ENCODE measurements at regions not wholly inside any gene's neighbourhood (a gene's known extent, or its start where the extent isn't known, plus 50 kb on each side); places are given as distances from the start of the nearest gene placed in this dataset.
"Not testable (repeated sequence)": the region's sequence is repeated elsewhere in the genome, so short reads cannot be mapped to it uniquely, and the experiment has no call there.

DNA sequence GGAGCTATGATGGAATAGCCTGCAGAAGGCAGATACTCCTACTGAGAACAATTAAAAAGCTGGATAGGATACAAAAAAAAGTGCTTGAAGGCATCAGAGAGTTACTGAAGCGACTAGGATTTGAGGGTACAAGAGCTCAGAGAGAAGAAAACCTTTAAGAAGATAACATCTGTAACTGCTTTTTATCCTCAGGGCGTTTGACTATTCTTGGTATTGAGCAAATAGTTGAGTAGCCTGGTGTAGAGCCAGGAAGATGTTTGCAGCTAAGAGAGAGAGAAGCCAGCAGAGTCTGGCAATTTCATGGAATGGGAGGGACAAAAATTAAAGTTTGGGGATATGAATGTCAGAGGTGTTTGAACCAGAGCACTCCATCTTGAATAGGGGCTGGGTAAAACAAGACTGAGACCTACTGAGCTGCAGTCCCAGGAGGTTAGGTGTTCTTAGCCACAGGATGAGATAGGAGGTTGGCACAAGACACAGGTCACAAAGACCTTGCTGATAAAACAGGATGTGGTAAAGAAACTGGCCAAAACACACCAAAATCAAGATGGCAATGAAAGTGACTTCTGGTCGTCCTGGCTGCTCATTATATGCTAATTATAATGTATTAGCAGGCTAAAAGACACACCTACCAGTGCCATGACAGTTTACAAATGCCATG, 428.8 kb downstream of the SH2D4B start:
- no peak for TF ChIP-seq EZH2 (IDR thresholded peaks at IDR 0.05; ENCODE audit: borderline replicate concordance, low read depth, low read length, severe bottlenecking)
- TF ChIP-seq, protein P1, sequence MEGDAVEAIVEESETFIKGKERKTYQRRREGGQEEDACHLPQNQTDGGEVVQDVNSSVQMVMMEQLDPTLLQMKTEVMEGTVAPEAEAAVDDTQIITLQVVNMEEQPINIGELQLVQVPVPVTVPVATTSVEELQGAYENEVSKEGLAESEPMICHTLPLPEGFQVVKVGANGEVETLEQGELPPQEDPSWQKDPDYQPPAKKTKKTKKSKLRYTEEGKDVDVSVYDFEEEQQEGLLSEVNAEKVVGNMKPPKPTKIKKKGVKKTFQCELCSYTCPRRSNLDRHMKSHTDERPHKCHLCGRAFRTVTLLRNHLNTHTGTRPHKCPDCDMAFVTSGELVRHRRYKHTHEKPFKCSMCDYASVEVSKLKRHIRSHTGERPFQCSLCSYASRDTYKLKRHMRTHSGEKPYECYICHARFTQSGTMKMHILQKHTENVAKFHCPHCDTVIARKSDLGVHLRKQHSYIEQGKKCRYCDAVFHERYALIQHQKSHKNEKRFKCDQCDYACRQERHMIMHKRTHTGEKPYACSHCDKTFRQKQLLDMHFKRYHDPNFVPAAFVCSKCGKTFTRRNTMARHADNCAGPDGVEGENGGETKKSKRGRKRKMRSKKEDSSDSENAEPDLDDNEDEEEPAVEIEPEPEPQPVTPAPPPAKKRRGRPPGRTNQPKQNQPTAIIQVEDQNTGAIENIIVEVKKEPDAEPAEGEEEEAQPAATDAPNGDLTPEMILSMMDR (IDR thresholded peaks at IDR 0.05; ENCODE audit: borderline replicate concordance, extremely low read depth, low read length, poor library complexity, severe bottlenecking), result no peak
- no peaks in the 10 kb centered on the region for H3K36me3 ChIP-seq (ENCODE audit: insufficient read depth, low read length)
- no peak overlapping the region for H3K9ac ChIP-seq (ENCODE audit: low read depth, low read length)
- no peak overlapping the region for H3K4me3 ChIP-seq (ENCODE audit: low read depth in 1 of 2, low read length in 2 of 2)
- no peaks in the 10 kb centered on the region for H4K20me1 ChIP-seq (ENCODE audit: insufficient read depth, low read length)
- H3K27me3 ChIP-seq (ENCODE audit: insufficient read depth, low read length, poor library complexity), result no peaks in the 10 kb centered on the region
- H2AFZ ChIP-seq (ENCODE audit: low read depth, low read length), result no peak overlapping the region
- no peaks in the 10 kb centered on the region for H3K4me1 ChIP-seq (ENCODE audit: insufficient read depth, low read length)
- no peak overlapping the region for H3K4me2 ChIP-seq (ENCODE audit: insufficient read depth, low read length)
- no peak for ATAC-seq (ENCODE audit: insufficient read depth, low read depth)
- H3K79me2 ChIP-seq (ENCODE audit: insufficient read depth, low read length), result no peaks in the 10 kb centered on the region
- no peaks in the 10 kb centered on the region for H3K9me3 ChIP-seq (ENCODE audit: insufficient read depth, low read length, severe bottlenecking)
- no peak overlapping the region for H3K27ac ChIP-seq (ENCODE audit: low read length)
- DNase-seq, result no peak

- H3K27ac ChIP-seq (ENCODE audit: low read length); H3K9ac ChIP-seq (ENCODE audit: low read depth, low read length); H2AFZ ChIP-seq (ENCODE audit: low read depth, low read length); H3K36me3 ChIP-seq (ENCODE audit: insufficient read depth, low read length); H3K4me2 ChIP-seq (ENCODE audit: insufficient read depth, low read length); H4K20me1 ChIP-seq (ENCODE audit: insufficient read depth, low read length); H3K27me3 ChIP-seq (ENCODE audit: insufficient read depth, low read length, poor library complexity); H3K9me3 ChIP-seq (ENCODE audit: insufficient read depth, low read length, severe bottlenecking); ATAC-seq (ENCODE audit: insufficient read depth, low read depth); H3K4me3 ChIP-seq (ENCODE audit: low read depth in 1 of 2, low read length in 2 of 2); H3K79me2 ChIP-seq (ENCODE audit: insufficient read depth, low read length); DNase-seq; H3K4me1 ChIP-seq (ENCODE audit: insufficient read depth, low read length): not testable (repeated sequence)
Observed at GRCh38 chr10:80967357-80967756, 429.7 kb downstream of the SH2D4B start.

DNA sequence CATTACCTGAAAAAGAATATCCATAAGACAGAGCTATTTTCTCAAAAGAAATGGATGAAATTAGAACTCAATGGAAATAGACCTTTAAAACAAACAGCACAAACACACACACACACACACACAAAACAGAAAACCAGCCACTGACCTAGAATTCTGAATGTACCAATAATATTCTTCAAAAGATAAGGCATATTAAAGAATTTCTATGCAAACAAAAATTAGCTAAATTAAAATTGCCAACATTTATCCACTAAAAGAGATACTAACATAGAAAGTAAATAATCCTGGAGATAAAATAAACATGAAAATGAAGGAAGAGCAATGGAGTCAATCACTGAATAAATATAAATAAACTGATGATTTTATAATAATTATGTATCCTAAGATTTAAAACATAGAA, 431.2 kb downstream of the SH2D4B start:
- H2AFZ ChIP-seq (ENCODE audit: low read depth, low read length), result no peak overlapping the region
- no peak overlapping the region for H3K9ac ChIP-seq (ENCODE audit: low read depth, low read length)
- H3K36me3 ChIP-seq (ENCODE audit: insufficient read depth, low read length), result no peaks in the 10 kb centered on the region
- no peaks in the 10 kb centered on the region for H3K79me2 ChIP-seq (ENCODE audit: insufficient read depth, low read length)
- H3K9me3 ChIP-seq (ENCODE audit: insufficient read depth, low read length, severe bottlenecking), result no peaks in the 10 kb centered on the region
- DNase-seq (no peak), ATAC-seq (ENCODE audit: insufficient read depth, low read depth) (no peak)
- no peak overlapping the region for H3K4me3 ChIP-seq (ENCODE audit: low read depth in 1 of 2, low read length in 2 of 2)
- H3K4me2 ChIP-seq (ENCODE audit: insufficient read depth, low read length), result no peak overlapping the region
- TF ChIP-seq, protein P1 (IDR thresholded peaks at IDR 0.05; ENCODE audit: borderline replicate concordance, extremely low read depth, low read length, poor library complexity, severe bottlenecking), result no peak
- no peak for TF ChIP-seq EZH2 (IDR thresholded peaks at IDR 0.05; ENCODE audit: borderline replicate concordance, low read depth, low read length, severe bottlenecking)
- H3K27me3 ChIP-seq (ENCODE audit: insufficient read depth, low read length, poor library complexity), result no peaks in the 10 kb centered on the region
- H3K4me1 ChIP-seq (ENCODE audit: insufficient read depth, low read length), result no peaks in the 10 kb centered on the region
- no peak overlapping the region for H3K27ac ChIP-seq (ENCODE audit: low read length)
- no peaks in the 10 kb centered on the region for H4K20me1 ChIP-seq (ENCODE audit: insufficient read depth, low read length)

GRCh38 chr10:80971461-80971860, 433.8 kb downstream of the SH2D4B start:
- no peaks in the 10 kb centered on the region for H3K9me3 ChIP-seq (ENCODE audit: insufficient read depth, low read length, severe bottlenecking)
- H3K27me3 ChIP-seq (ENCODE audit: insufficient read depth, low read length, poor library complexity), result no peaks in the 10 kb centered on the region
- H2AFZ ChIP-seq (ENCODE audit: low read depth, low read length), result no peak overlapping the region
- ATAC-seq (ENCODE audit: insufficient read depth, low read depth), result no peak
- H3K4me1 ChIP-seq (ENCODE audit: insufficient read depth, low read length), result no peaks in the 10 kb centered on the region
- H3K36me3 ChIP-seq (ENCODE audit: insufficient read depth, low read length), result no peaks in the 10 kb centered on the region
- H4K20me1 ChIP-seq (ENCODE audit: insufficient read depth, low read length), result no peaks in the 10 kb centered on the region
- no peak overlapping the region for H3K4me2 ChIP-seq (ENCODE audit: insufficient read depth, low read length)
- H3K4me3 ChIP-seq (ENCODE audit: low read depth in 1 of 2, low read length in 2 of 2), result no peak overlapping the region
- TF ChIP-seq EZH2 (IDR thresholded peaks at IDR 0.05; ENCODE audit: borderline replicate concordance, low read depth, low read length, severe bottlenecking), result no peak
- TF ChIP-seq, protein P1 (IDR thresholded peaks at IDR 0.05; ENCODE audit: borderline replicate concordance, extremely low read depth, low read length, poor library complexity, severe bottlenecking), result no peak
- no peak overlapping the region for H3K27ac ChIP-seq (ENCODE audit: low read length)
- DNase-seq, result no peak
- H3K79me2 ChIP-seq (ENCODE audit: insufficient read depth, low read length), result no peaks in the 10 kb centered on the region
- no peak overlapping the region for H3K9ac ChIP-seq (ENCODE audit: low read depth, low read length)
